ENCODE measurements at regions not wholly inside any gene's neighbourhood (a gene's known extent, or its start where the extent isn't known, plus 50 kb on each side); places are given as distances from the start of the nearest gene placed in this dataset.

- Histone ChIP-seq H2AFZ (ENCODE audit: low read length) (no peak overlapping the region), H3K9me3 (ENCODE audit: low read length) (no peaks in the 10 kb centered on the region), H3K27me3 (ENCODE audit: low read length) (no peaks in the 10 kb centered on the region), H3K4me3 (ENCODE audit: low read length) (no peak overlapping the region), H3K36me3 (ENCODE audit: low read depth, low read length) (no peaks in the 10 kb centered on the region), H4K20me1 (ENCODE audit: low read length) (no peaks in the 10 kb centered on the region), H3K27ac (ENCODE audit: low read length) (no peak overlapping the region), H3K79me2 (ENCODE audit: low read length) (no peaks in the 10 kb centered on the region), H3K9me2 (replicated peaks; ENCODE audit: low read length) (no peaks in the 10 kb centered on the region), H3K4me1 (ENCODE audit: insufficient read depth, low read length) (no peaks in the 10 kb centered on the region), H3K4me2 (ENCODE audit: low read length) (no peak overlapping the region), H3K9ac (ENCODE audit: low read length) (no peak overlapping the region), H3F3A (ENCODE audit: low read length, unreplicated experiment) (no peaks in the 10 kb centered on the region)
- ATAC-seq (no peak), DNase-seq (no peak)
- ChIA-PET CTCF (no interaction called here), POLR2A (ENCODE audit: unreplicated experiment) (no interaction called here)
- intact Hi-C loops (cut with micrococcal nuclease), result no loop called here
- no peak for TF ChIP-seq CTCF (conservative IDR thresholded peaks at IDR 0.05; ENCODE audit: low read depth, low read length)
- TF ChIP-seq EZH2phosphoT487 (IDR thresholded peaks at IDR 0.05; ENCODE audit: borderline replicate concordance, low read length), result no peak
- no peak for TF ChIP-seq EZH2 (IDR thresholded peaks at IDR 0.05; ENCODE audit: low read length, unreplicated experiment)
- BruUV-seq (replicated peaks), result no TSS peak
These were observed 195.7 kb upstream of the MMADHC start for GRCh38 chr2:149783284-149783683.

- no peaks in the 10 kb centered on the region for H3K9me2 ChIP-seq (replicated peaks; ENCODE audit: low read length)
- intact Hi-C loops (cut with micrococcal nuclease), result no loop called here
- ATAC-seq (no peak), DNase-seq (no peak)
- TF ChIP-seq EZH2 (IDR thresholded peaks at IDR 0.05; ENCODE audit: low read length, unreplicated experiment) (no peak), CTCF (conservative IDR thresholded peaks at IDR 0.05; ENCODE audit: low read depth, low read length) (no peak), EZH2phosphoT487 (IDR thresholded peaks at IDR 0.05; ENCODE audit: borderline replicate concordance, low read length) (no peak)
- BruUV-seq (replicated peaks), result no TSS peak
- H3K4me3 ChIP-seq (ENCODE audit: low read length), result no peak overlapping the region
- H3K4me1 ChIP-seq (ENCODE audit: insufficient read depth, low read length), result no peaks in the 10 kb centered on the region
- no peaks in the 10 kb centered on the region for H4K20me1 ChIP-seq (ENCODE audit: low read length)
- H3K4me2 ChIP-seq (ENCODE audit: low read length), result no peak overlapping the region
- no peaks in the 10 kb centered on the region for H3K27me3 ChIP-seq (ENCODE audit: low read length)
- no peaks in the 10 kb centered on the region for H3K36me3 ChIP-seq (ENCODE audit: low read depth, low read length)
- H3K9ac ChIP-seq (ENCODE audit: low read length), result no peak overlapping the region
- ChIA-PET POLR2A (ENCODE audit: unreplicated experiment) (no interaction called here), CTCF (no interaction called here)
- H3K79me2 ChIP-seq (ENCODE audit: low read length), result no peaks in the 10 kb centered on the region
- no peak overlapping the region for H2AFZ ChIP-seq (ENCODE audit: low read length)
- no peaks in the 10 kb centered on the region for H3F3A ChIP-seq (ENCODE audit: low read length, unreplicated experiment)
- no peaks in the 10 kb centered on the region for H3K9me3 ChIP-seq (ENCODE audit: low read length)
- no peak overlapping the region for H3K27ac ChIP-seq (ENCODE audit: low read length)
These were observed 195.0 kb upstream of the MMADHC start for GRCh38 chr2:149782572-149782971.

GRCh38 chr2:149781263-149781808 lies 193.8 kb upstream of the MMADHC start:
- no peak overlapping the region for H3K9ac ChIP-seq (ENCODE audit: low read length)
- no peak overlapping the region for H3K4me2 ChIP-seq (ENCODE audit: low read length)
- H3K36me3 ChIP-seq (ENCODE audit: low read depth, low read length), result no peaks in the 10 kb centered on the region
- no peaks in the 10 kb centered on the region for H3K9me3 ChIP-seq (ENCODE audit: low read length)
- H3K27ac ChIP-seq (ENCODE audit: low read length), result no peak overlapping the region
- no peaks in the 10 kb centered on the region for H3K9me2 ChIP-seq (replicated peaks; ENCODE audit: low read length)
- no peaks in the 10 kb centered on the region for H4K20me1 ChIP-seq (ENCODE audit: low read length)
- no peak for ATAC-seq
- H3K4me3 ChIP-seq (ENCODE audit: low read length), result no peak overlapping the region
- peaks cover 6% of the 10 kb centered on the region; the same call in 1 of the 2 replicates for H3K4me1 ChIP-seq (ENCODE audit: insufficient read depth, low read length)
- H2AFZ ChIP-seq (ENCODE audit: low read length), result no peak overlapping the region
- H3F3A ChIP-seq (ENCODE audit: low read length, unreplicated experiment), result no peaks in the 10 kb centered on the region
- no peak for DNase-seq
- H3K27me3 ChIP-seq (ENCODE audit: low read length), result no peaks in the 10 kb centered on the region
- TF ChIP-seq CTCF (conservative IDR thresholded peaks at IDR 0.05; ENCODE audit: low read depth, low read length) (no peak), EZH2phosphoT487 (IDR thresholded peaks at IDR 0.05; ENCODE audit: borderline replicate concordance, low read length) (no peak), EZH2 (IDR thresholded peaks at IDR 0.05; ENCODE audit: low read length, unreplicated experiment) (no peak)
- no peaks in the 10 kb centered on the region for H3K79me2 ChIP-seq (ENCODE audit: low read length)
- intact Hi-C loops (cut with micrococcal nuclease), result no loop called here
- ChIA-PET CTCF (no interaction called here), POLR2A (ENCODE audit: unreplicated experiment) (no interaction called here)
- no TSS peak for BruUV-seq (replicated peaks)

Data from PC-3 (cell line).